HG02759 (cell line): ENCODE measurements at regions not wholly inside any gene's neighbourhood (a gene's known extent, or its start where the extent isn't known, plus 50 kb on each side); places are given as distances from the start of the nearest gene placed in this dataset.

ENCODE experiments used
- ATAC-seq: cut with Tn5 transposase; IDR thresholded peaks from one replicate; pipeline ENCODE4 v1.9.1; 2021; ENCODE audit warnings: mild to moderate bottlenecking, moderate library complexity; ENCODE audit not compliant: unreplicated experiment

DNA sequence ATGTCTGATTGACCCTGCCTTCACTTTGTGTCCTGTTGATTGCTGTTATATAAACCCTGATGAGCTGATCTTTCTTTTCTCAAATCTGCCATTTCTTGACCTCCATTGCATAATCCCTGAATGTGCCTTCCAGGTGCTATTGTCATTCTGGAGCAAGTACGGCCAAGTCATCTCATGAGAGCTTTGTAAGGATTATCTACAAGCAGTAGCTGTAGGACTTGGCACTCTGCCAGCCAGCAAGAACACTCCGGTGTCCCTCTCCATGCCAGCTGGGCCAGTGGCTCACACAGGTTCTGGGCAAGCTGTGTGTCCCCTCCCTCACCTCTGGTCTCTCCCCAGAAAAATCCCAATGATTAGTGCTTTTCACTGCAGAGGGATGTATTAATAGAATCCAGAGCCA lies 348.1 kb downstream of the FOXO1 start:
- no peak for ATAC-seq

DNA sequence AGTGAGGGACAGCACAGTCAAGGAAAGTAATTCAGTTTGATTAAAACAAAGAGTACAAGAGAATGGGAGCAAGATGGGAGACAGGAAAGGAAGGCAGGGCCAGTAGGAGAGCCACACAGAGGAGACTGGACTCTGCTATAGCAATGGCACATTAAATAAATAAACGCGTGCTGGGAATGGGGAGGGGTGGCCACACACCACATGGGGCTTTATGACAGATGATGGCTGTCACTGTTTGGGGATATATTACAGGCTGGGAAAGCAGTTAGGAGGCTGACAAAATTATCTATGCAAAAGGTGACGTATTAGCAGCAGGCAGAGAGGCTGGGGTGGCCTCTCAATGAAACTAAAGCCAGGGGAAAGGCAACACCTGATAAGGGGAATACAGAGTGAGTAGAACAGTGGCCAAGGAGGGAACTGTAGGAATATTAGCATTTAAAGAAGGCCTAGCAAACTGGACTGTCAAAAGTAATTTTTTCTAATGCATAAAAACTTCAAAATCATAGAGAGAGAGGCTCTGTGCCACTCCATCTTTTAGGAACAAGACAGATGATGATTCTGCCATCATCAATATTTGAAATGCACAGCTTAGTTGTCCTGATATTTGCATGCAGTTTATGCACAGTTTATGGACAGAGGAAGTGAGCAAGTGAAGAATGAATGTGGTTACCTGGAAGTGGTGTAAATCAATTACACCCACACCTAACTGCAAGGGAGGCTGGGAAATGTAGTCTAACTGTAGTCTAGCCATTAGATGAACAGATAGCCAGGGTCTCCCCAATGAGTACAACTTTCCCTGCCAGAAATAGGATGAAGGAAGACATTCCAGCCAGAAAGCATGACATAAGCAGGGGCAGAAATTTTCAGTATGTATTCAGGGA lies 346.5 kb downstream of the FOXO1 start:
- no peak for ATAC-seq

DNA sequence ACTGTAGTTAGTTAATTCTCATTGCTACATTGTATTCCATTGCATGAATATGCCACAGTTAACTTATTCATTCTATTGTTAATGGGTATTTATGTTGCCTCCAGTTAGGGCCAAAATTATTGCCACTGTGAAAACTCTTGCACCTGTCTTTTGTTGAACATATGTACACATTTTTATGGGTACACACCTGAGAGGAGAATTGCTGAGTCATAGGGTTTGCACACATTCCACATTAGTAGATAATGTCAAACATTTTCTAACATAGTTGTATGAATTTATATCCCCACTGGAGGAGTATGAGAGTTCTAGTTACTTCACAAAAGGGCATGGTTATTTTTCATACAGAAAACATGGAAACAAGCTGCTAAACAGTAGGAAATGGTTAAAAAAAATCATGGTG lies 338.4 kb downstream of the FOXO1 start:
- no peak for ATAC-seq

DNA sequence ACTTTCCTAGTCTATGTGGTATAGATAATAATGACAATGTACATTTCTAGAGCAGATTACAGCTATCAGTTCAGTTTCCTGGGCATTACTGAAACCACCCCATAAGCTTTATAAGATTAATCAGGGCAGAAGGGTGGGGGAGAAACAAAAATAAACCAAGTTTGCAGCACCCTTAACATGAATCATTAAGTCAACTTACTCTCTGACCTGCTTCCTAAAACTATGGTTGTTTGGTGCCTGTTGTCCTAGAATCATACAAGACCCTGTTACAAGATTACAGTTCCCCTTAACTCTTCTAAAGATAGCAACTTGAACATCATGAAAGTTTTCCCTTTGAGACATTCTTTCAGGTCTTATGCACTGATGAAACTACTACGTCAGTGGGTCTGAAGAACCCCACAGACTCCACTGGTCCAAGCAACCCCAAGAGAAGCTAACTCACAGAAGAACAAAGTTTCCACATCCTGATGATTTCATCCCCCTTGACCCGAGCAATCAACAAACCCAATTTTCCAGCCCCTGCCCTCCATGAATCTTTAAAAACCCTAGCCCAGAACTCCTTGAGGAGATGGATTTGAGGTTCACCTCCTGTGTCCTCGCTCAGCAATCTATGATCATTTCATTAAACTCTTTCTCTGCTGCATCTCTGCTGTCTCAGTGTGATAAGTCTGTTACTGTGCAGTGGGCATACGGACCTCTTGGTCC lies 336.5 kb downstream of the FOXO1 start:
- ATAC-seq = no peak

DNA sequence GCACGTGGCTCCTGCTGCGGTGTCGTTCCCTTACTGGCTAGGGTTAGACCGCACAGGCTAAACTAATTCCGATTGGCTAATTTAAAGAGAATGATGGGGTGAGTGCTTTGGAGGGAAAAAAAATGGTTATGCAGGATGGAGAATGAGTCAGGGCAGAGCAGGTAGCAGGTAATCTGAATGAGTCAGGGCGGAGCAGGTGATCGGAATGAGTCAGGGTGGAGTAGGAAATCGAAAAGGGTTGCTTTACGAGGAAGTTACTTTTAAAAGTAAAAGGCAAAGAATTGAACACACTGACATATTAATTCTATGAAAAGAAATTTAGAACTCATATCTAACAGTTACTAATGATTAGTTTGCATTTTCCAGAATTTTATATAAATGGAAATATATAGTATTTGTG lies 335.5 kb downstream of the FOXO1 start:
- no peak for ATAC-seq

DNA sequence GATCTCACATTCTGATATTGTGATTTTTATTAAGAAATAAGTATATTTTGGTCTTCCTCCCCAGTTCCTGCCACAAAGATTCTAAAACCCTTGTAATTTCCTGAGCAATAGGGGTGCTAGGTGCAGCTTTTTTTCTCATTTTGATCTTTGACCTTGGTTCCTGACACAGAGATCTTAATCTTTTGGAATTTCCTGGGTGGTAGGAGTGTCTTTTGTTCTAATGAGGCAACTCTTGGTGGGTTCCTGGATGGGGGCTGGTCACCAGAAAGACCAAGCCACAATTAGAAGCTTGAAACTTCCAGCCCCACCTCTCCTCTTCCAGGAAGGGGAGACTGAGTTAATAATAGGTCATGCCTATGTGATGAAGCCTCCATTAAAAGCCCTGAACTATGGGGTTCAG lies 334.6 kb downstream of the FOXO1 start:
- ATAC-seq = no peak

DNA sequence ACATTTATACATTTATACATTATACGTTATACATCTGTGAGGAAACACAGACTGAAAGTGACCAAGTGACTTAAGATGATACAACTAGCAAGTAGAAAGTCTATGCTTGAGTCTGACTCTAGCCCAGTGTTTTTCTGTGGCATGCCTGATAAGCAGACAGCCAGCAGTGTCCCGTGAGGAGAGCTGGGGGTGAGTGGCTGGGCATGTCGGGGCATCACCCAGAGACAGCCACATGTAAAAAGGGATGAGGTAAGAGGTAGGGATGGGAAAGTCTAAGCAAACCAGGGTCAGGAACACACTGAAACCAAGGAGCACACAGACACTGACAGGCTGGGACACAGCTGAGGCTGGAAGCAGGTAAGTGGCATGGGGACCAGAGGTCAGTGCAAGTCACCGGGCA lies 333.2 kb downstream of the FOXO1 start:
- no peak for ATAC-seq

DNA sequence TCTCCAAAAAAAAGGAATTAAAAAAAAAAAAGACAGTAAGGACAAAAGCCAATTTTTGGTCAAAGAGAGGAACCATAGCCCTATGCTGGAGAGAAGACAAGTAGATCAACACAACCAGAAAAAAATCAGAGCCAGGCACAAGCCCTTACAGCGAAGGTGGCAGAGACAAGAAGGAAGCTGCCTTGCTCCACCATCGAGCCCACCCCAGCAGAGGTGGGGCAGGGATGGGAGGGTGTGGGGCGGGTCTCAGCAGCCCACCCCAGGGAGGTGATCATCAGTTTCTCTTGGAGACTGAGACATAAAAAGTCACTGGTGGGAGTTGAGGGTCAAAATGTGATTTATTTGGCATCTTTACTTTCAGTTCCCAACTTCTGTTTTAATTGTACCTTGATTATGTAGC lies 332.4 kb downstream of the FOXO1 start:
- ATAC-seq = no peak

DNA sequence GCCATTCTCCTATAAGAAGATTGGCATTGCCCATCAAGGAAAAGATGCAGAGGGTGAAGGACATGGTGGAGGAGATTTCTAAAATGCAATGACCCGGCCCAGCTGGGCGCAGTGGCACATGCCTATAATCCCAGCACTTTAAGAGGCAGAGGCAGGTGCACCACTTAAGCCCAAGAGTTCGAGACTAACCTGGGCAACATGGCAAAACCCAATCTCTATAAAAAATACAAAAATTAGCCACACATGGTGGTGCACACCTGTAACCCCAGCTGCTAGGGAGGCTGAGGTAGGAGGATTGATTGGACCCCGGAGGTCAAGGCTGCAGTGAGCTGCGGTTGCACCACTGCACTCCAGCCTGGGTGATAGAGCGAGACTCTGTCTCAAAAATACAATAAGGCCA lies 331.8 kb downstream of the FOXO1 start:
- no peak for ATAC-seq

DNA sequence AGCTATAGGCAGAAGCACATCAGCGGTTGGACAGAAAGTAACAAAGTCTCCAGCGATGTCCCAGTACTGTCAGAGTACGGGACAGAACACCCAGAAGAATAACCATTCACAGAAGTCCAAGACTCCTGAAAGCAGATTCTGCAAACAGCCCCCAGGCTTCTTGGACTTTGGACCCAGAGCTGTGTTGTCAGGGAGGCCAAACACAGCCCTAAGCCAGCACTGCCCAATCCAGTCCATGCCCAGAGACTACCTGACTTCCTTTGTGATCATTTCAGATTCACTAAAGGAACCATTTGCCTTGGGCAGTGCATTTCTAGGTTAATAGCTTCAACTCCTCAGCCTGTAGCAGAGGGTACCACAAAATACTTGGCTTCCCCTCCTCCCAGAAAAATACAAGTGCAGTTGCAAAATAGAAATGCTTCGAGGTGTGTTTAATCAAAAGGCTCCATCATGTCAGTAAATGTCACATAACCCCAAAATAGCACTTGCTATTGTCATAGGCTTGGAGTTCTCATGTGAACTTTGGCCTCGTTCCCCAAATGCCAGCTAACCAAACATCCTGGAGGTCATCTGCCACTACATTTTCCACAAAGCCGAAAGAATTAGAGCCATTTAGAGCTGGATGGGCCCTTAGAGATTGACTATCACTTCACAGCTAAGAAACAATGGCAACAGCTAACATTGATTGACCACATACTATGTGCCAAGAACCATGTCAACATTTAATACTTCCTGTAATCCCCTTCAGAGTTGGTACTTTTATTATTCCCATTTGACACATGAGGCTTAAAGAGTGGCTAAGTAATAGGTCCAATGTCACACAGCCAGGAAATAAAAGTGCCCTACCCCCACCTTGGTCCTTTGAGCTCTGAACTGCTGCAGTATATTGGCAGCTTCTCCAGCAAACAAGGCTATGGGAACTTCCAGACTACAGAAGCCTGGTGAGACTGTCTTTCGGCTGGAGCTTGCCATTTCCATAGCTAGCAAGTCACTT lies 329.9 kb downstream of the FOXO1 start:
- no peak for ATAC-seq

DNA sequence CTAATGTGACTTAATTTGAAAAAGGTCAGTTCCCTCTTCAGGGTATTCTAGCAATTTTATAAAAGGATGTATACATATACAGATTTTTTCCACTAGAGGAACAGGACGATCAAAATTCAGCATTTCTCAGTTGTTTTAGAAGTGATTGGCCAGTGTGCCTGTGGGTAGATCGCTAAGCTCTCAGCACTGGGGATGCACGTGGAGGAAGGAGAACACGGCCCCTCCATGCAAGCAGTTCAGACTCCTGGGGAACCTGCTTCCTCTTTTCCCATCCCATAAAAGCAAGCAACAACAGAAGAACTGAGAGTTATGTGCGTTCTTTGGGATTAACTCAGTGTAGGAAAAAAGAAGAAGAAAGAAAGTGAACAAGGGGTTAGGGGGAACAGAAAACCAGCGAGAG lies 328.8 kb downstream of the FOXO1 start:
- no peak for ATAC-seq

DNA sequence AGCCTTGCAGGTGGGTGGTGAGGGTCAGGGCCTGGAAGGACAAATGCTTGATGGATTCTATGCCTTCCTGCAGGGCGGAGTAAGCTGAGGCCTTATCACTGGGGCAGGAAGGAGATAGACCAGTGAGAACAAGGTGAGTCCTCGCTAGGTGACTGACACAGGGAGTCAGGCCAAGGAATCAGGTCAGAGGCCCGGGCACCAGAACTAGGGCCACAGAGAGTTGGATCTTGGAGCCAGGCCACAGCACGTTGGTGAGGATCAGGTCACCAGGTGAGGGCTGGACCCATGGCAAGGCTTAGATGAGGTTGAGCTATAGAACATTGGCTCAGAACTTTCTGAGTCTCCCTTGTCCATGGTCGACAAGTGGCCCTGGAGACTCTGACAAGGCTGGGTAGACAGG lies 328.2 kb downstream of the FOXO1 start:
- no peak for ATAC-seq

DNA sequence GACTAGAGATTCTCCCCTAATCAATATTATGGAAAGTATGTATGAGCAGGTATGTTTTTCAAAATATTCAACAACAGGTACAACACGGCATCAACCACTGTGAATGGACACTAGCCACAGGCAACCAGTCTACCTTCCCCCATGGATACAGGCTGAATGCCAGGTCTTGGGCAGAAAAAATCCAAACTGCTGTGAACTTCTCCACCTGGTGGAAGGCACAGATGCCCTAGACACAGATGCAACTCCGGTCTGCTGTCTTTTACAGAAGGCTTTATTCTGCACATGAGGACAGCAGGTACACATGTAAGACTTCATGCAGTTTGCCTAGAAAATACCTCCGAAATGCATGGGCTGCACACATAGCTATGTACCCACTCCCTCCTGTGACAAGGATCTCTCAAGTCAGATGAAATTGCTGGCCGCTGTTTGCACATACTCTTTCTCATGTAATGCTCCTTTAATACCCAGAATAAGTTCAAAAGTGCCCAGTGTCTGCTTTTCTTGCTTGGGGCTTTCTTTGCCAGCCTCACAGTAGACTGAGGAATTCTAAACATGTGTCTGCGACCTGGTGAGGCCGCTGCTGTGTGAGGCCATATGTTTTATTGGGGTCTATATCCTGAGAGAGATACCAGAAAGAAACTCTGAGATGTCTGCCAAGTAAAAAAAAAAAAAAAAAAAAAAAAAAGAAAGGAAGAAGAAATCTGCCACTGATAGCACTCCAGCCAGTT lies 325.9 kb downstream of the FOXO1 start:
- ATAC-seq = no peak

DNA sequence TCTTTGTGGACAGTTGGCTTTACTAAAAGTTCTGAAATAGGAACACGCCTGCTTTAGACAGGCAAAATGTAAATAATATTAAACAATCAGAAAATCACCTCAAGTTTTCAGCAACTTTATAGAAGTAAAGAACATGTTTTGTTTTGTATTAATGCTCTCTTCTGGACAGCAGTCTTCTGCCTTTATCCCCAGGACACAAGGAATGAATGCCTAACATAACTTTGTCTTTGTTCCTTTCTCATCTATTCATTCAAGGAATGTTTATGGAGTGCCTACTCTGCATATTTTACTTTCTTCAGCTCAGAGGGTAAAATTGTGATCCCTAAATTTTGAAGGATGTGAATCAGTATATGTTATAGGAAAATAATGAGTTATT lies 325.4 kb downstream of the FOXO1 start:
- ATAC-seq = no peak

DNA sequence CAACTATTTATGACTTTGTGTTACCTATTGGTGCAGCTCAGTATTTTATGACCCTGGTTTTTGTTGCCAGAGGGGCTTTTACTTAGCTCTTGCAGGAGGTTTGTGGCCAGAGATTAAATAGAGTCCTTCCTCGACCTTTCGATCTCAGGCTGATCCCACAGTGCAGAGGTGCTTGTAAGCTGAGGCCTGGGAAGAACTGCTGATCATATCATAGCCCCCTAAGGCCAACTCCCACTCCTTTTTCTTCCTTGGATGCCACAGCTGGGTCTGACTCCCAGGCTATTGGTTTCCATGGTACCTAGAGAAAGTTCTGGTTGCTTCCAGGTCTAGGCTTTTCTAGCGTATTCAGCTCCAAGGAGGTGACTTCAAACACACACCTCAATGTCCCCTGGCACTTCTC lies 324.9 kb downstream of the FOXO1 start:
- no peak for ATAC-seq

DNA sequence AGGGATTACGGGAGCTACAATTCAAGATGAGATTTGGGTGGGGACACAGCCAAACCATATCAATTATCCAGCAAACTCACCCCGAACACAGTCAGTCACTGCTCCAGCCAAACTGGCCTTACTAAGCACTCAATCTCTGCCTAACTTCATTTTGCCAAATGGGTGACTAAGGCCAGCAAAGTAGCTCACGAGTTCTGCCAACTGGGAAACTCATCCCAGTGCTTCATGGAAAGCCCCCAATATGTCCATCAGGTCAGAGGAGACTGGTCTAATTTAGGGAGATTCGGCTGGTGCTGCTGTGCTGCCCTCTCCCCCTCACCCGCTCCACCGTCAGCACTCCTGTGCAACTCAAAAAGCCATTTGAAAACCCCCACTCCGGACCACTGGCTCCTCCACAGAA lies 324.0 kb downstream of the FOXO1 start:
- ATAC-seq = no peak

DNA sequence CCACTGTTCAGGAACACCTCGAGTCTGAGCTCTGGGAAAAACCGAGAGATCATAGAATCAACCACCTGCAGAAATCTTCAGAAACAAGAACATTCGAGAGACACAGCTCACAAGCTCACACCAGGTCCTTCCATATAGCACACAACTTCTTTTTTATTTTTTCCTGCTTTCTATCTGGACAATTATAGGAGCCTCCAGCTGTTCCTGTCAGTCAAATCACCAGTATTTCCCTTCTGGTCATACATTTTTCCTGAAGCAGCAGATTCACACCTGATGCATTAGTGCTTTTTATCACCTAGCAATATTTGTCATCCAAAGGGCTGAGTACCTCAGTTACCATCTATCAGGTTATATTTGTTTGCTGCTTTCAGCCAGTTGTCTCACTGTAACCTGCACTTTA lies 323.5 kb downstream of the FOXO1 start:
- no peak for ATAC-seq

DNA sequence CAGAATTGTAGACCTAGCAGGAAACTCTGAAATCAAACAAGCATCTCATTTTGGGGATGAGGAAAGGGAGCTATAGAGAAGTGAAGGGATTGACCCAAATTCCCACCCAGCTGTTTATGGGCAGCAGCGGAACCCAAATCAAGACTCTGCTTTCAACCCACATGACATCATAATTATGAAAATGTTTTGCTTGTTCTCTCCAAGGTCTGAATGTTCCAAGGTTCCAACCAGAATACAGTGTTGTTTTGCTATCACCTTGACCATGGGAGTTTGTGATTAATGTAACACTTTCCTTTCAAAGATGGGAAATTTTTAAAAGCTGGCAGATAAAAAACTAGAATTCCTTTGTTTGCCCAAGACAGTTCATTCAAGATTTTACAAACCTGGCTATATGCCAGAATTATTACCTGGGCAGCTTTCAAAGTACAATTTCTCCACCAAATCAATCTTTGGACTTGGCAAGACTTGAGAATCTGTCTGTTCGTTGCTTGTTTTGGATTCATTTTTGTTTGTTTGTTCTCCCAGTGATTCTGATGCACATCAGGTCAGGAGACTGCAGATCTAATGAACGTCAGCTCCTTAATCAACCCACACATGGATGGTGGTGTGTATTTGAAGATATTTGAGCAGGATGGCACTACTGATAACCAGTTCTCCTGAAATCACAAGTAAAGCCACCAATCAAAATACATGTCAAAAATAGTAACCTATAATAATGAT lies 322.7 kb downstream of the FOXO1 start:
- no peak for ATAC-seq

DNA sequence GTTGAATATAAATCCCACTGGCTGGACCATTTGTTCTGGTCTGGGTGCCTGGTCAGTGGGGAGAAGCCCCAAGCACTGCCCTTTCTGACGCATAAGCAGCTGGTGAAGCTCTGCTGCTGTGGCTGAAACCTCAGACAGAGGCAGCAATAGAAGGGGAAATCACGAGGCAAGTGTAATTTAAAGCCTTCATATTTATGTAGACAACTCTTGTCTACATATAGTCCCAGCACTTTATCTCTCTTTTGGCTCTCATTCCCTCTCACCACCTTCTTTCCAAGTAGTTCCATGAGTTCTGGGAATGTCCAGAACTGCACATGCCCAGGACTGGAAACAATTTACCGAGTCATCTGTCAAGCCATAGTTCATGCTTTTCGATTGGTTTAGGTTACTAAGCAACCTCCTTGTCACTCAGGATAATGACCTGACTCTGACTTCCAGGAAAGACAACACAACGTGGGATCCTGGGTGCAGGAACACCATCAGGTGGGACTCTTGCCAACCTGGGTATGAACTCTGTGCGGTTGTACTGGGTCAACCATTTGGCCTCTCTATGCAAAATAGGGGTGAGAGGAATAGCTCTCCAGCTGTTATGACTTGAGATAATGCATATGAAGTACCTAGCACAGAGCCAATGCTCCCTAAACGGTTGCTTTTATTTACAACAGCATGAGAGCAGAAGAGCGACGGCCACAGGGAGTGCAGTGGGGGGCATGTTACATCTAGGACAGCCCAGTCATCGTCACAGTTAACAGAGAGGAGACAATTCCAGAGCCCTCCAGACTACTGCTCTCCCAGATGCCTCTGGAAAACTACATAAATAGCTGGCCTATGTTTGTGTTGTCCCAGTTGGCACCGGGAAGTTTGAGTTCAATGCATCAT lies 321.9 kb downstream of the FOXO1 start:
- no peak for ATAC-seq
